GM18505 (cell line): ENCODE measurements at regions not wholly inside any gene's neighbourhood (a gene's known extent, or its start where the extent isn't known, plus 50 kb on each side); places are given as distances from the start of the nearest gene placed in this dataset.

Experiments
- ATAC-seq: cut with Tn5 transposase; IDR thresholded peaks from one replicate; pipeline ENCODE4 v1.9.1; 2021; ENCODE audit not compliant: unreplicated experiment
- POLR2A ChIP-seq: IDR thresholded peaks from 4 replicates; pipeline ENCODE4 v1.6.1; 2011; ENCODE audit warnings: borderline replicate concordance; ENCODE audit not compliant: insufficient read depth, insufficient read length; ENCODE audit errors: extremely low read depth

DNA sequence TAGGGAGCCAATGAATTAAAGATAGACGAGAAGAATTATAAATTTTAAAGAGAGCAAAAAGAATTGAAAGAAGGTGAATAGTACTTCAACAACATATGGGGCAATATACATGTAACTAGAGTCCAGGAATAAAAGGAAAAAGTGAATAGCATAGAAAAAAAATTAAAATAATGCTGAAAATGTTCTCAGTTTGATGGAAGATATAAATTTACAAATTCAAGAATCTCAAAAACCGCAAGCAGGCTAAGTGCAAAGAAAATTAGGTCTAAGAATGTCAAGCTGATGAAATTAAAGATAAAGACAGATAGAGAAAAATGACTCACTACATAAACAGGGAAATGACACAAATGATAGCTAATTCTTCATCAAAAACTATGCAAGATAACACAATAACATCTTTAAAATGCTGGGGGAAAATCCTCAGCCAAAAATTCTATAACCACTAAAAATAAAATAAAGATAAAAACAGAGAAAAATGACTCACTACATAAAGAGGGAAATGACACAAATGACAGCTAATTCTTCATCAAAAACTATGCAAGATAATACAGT is 326.3 kb downstream of the TBX15 start:
- no peak for ATAC-seq
- no peak for TF ChIP-seq POLR2A

DNA sequence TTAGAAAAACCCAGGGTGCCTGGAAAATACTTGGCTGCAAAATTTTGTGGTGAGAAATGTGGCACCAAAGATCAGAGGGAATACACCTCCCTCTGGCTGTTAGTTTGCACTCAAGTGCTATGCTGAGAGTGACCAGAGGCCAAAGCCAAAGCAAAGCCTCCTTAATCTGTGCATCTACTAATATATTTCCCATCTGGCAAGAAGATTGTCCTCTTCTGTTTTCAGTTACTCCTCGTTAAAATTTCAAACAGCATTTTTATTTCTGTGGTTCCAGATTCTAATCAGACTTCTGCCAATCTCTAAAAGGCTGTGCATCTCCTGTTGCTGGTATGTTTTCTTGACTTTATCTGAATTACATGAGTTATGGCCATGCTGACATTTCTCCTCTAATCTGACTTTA is 327.4 kb downstream of the TBX15 start:
- TF ChIP-seq POLR2A, result no peak
- ATAC-seq, result no peak

DNA sequence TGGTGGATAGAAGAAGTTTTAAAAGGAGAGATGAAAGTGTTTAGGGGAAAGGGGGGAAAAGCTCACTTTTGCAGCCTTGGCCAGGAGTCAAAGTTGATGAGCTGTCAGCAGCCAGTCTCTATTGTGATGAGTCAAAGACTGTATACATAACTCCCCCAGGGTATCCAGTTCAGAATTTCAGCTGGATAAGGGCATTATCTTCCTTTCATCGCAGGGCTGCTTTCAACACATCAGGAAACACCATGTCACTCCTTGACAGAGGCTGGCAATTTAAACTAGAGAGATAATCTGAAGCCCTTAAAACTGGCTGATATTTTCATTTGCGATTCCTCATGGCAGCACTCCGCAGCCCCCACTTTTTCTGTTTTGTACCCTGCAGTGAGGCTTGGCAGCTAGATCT is 328.5 kb downstream of the TBX15 start:
- ATAC-seq, result no peak
- no peak for TF ChIP-seq POLR2A

DNA sequence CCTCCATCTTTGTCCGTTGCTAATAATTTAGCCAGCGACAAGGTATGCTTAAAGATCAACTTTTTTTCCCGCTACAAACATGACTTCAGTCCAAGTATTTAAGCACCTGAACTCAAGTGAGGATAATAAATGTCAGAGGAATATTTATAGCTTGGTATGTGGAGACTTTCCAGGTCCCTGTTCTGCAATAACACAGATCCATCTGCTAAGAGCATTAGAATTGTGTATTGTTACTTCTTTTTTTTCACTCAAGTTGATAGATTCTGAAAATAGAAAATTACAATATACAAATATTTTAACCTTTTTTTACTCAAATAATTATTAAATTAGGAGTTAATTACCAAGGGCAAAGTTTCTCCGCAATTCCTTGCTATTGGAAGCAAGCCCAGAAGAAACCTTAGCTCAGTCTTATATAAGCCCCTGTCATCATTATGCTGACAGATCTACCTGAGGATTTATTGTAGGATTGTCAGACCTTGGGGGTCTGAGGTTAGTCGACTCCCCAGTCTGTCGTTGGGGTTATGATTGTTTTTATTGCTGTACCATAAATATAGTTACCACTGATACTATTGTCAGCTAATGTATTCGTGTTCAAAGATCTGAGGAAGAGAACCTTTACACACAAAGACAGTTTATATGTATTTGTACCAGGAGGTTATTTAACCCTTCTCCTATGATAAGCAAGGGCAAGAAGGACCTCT is 337.9 kb downstream of the TBX15 start:
- no peak for TF ChIP-seq POLR2A
- ATAC-seq, result no peak

DNA sequence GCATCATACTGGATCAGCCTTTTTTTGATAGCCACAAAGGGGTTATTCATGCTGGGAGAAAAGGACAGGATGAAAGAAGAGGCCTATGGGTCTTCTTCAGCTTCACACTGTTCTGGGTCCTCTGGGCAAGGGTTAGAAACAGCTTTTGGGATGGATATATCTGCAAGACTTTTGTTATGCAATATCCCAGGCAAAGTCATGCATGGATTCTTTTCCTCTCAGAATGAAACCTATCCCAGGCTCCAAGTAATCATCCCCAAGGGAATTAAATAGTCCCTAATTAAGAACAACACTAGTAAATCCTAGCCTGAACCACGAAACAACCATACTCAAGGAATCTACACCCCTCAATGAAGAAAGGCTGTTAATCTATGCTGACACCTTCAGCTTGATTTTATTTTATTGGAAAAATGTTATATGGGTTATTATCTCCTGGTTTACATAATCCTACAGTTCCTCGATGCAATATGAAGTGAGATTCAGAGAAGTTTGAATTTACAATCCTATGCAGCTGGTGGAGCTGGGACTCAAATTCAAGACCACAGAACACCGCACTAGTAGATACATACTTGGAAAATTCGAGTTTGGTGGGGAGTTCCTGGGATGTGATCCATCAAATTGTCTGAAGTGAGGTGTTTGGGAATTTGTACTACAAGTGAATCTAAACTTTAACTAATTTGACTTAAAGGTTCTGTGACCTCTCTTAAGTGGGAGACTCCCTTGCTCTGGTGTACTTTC is 338.6 kb downstream of the TBX15 start:
- ATAC-seq, result no peak
- no peak for TF ChIP-seq POLR2A

DNA sequence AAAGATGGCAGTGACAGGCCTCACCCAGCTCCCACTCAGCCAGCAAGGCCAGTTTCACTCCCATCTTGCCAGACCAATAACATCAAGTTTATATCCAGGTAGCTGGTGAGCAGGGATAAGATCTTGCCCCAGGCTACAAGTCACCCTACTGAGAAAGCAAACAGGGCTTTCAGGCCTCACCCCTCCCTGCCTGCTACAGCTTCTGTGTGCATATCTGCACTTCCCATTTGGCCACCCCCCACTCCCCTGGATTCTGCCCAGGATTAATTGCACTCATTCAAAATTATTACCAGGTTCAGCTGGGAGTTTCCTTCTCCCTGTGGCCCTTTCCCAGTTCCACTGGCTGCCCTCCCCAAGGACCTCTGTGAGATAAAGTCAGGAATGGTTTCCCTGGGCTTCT is 352.1 kb downstream of the TBX15 start:
- no peak for ATAC-seq
- no peak for TF ChIP-seq POLR2A

DNA sequence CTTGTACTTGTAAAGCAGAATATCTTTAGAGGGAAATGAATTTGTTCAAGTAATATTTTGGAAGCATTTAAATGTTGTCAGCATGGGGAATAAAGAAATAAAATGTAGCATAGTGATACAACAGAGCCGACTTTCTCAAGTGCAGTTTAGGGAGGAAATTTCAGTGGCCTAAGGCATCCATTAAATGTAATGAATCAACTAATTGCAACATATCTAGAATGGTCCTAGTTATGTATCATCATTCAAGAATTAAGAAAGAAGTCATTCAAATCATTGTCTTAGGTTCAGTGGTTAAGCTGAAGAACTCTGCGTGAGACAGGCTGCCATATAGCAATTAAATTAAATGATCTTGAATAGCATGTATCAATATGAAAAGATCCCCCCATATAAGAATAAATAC is 360.7 kb downstream of the TBX15 start:
- no peak for ATAC-seq
- TF ChIP-seq POLR2A, result no peak

DNA sequence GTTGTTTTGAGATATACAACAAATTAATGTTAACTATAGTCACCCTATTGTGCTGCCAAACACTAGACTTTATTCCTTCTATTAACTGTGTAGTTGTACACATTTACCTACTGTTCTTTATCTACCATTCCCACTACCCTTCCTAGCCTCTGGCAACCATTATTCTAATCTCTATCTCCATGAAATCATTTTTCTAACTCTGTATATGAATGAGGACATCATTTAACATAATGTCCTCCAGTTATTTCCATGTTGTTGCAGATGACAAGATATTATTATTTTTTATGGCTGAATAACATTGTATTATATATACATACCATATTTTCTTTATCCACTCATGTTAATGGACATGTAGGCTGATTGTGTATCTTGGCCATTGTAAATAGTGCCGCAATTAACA is 366.3 kb downstream of the TBX15 start:
- no peak for TF ChIP-seq POLR2A

DNA sequence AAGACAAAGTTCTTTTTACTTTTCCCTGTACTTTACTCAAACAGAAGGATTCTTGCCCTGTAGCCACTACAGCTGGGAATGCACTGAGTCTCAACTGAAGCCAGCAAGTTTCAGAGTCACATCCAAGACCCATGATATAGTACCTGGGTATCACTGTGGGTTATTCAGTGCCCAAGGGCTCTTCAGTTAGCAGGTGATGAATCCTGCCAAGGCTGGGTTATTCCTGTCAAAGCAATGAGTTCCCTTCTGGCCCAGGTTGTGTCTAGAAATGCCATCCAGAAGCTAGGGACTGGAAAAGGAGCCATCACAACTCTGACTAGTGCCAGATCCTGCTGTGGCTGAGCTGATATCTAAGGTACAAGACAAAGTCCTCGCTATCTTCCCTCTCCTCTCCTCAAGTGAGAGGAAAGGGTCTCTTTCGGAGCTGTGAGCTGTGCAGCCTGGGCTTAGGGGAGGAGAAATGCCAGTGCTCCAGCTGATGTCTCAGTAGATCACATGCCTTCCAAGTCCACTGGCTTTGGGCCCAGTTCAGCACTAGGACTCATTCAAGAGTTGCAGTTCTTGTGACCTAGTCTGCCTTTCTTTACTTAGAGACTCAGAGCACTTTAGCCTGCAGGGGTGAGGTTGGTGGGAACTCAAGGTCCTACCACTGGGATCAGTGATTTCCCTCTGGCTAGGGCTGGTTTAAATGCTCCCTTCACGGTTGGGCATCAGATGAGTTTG is 369.4 kb downstream of the TBX15 start:
- TF ChIP-seq POLR2A, result no peak
- ATAC-seq, result no peak

More for the DNA sequence above, 366.3 kb downstream of the TBX15 start:
- ATAC-seq, result no peak

DNA sequence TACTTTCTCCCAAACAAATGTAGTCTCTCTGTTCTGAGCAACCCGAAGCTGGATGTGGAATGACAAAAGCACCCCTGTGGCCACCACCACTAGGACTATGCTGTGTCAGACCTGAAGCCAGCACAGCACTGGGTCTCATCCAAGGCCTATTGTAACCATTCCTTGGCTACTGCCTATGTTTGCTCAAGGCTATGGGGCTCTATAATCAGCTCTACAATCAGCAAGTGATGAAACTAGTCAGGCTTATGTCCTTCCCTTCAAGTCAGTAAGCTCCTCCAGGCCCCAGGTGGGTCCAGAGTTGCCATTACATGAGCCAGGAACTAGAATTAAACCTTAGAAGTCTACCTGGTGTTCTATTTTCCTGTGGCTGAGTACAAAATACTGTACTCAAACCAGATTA is 370.2 kb downstream of the TBX15 start:
- no peak for ATAC-seq
- no peak for TF ChIP-seq POLR2A

DNA sequence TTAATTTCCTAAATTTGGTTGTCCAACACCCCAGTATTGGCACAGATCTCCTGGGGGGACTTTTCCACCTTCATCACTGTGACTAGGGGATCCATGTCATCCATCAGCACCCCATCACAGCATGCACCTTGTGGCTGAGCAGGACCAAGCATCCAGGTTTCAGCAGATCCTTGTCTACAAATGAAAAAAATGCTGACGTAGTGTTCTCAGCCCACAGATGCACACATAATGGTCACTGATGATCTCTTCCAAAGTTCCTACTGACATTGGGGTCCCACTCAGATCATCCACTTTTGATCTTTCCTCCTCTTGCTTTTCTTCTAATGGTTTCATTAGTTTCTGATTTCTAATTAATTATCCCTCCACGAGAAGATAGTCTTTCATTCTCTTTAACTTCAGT is 373.1 kb downstream of the TBX15 start:
- ATAC-seq, result no peak
- no peak for TF ChIP-seq POLR2A

DNA sequence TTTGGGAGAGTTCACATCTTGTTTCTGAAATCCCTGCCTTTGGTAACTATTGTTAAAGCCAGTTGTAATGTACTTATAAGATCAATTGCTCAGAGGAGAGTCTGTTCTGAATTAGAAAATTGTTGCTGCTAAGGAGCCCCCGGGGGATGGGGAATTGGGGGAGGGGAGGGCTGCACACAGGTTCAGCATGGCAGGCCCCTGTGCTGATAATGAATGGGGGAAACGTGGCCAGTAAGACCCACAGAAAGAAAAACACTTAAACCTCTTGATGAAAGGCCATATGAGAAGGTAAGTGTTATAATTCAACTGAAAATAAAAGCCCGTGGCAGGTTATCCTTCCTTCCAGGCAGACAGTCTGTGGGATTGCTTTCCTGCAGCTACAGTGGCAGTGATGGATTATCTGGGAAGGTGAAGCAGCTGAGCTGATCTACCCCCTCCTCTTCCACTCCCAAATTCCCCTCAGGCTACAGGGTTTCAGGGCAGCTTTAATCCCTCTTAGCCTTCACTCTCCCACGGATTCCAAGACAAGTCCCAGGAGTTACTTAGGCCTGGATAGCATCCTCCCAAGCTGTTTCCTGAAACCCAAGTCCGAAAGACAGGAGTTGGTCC is 398.8 kb downstream of the TBX15 start:
- ATAC-seq, result no peak
- TF ChIP-seq POLR2A, result no peak

DNA sequence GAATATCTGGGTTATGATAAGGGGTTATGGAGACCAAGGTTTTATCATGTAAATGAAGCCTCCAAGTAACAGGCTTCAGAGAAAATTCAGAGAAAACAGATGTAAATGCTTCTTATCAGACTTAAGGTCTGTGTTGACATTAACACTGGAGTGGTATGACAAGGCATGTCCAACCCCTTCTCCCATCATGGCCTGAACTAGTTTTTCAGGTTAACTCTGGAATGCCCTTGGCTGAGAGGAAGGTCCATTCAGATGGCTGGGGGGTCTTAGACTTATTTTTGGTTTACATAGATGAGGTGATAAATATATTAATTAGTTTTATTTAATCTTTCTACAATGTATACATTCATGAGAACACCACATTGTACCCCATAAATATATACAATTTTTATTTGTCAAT is 399.6 kb downstream of the TBX15 start:
- no peak for ATAC-seq

More for the DNA sequence above, 399.6 kb downstream of the TBX15 start:
- TF ChIP-seq POLR2A, result no peak
